ENCODE measurements at regions not wholly inside any gene's neighbourhood (a gene's known extent, or its start where the extent isn't known, plus 50 kb on each side); places are given as distances from the start of the nearest gene placed in this dataset.

DNA sequence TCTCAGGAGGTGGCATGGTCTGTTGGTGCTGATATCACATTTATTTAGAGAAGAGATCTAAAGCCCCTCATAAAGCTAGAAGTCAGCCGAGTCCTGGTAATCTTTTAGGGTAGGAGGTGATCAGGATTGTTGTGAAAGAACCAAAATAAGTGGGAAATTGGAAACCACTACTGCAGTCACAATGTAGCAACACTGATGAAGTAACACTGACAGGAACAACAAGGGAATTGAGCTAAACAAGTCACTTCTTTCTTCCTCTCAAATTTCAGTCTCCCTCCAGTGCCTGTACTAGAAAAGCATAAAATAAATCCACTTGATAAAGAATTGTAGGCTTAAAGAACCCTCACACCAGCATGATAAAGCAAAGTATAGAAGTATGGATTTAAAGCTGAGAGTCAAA is 1509.0 kb downstream of the GRIK2 start:
- DNase-seq (ENCODE audit: extremely low spot score, unreplicated experiment) = no peak
- H3K9me3 Mint-ChIP-seq = no peaks in the 10 kb centered on the region
- no peaks in the 10 kb centered on the region for H3K4me1 Mint-ChIP-seq (ENCODE audit: unreplicated experiment)
- H3K27me3 Mint-ChIP-seq = no peaks in the 10 kb centered on the region
- TF ChIP-seq, protein P1, sequence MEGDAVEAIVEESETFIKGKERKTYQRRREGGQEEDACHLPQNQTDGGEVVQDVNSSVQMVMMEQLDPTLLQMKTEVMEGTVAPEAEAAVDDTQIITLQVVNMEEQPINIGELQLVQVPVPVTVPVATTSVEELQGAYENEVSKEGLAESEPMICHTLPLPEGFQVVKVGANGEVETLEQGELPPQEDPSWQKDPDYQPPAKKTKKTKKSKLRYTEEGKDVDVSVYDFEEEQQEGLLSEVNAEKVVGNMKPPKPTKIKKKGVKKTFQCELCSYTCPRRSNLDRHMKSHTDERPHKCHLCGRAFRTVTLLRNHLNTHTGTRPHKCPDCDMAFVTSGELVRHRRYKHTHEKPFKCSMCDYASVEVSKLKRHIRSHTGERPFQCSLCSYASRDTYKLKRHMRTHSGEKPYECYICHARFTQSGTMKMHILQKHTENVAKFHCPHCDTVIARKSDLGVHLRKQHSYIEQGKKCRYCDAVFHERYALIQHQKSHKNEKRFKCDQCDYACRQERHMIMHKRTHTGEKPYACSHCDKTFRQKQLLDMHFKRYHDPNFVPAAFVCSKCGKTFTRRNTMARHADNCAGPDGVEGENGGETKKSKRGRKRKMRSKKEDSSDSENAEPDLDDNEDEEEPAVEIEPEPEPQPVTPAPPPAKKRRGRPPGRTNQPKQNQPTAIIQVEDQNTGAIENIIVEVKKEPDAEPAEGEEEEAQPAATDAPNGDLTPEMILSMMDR (conservative IDR thresholded peaks at IDR 0.05) = no peak
- H3K36me3 Mint-ChIP-seq = no peaks in the 10 kb centered on the region
- no peak overlapping the region for H3K4me3 Mint-ChIP-seq
- no peak overlapping the region for H3K27ac Mint-ChIP-seq

DNA sequence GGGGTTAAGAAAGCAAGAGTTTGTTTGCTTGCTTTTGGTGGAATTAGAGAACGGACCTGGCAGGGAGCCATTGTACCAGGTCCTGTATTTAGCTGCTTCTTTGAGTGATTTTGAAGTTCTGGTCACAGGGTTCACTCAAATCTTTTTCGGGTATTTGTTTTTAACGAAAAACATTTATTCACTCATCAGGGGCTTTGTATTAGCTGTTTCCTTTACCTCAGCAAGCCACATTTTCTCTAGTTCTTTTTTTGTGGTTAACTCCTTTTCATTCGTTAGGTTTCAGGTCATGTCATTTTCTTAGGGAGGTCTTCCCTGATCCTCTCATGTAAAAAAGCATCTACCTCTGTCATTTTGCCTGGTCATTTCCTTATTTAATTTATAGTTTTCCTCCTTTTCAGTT is 1502.2 kb downstream of the GRIK2 start:
- H3K4me3 Mint-ChIP-seq = no peak overlapping the region
- no peak overlapping the region for H3K27ac Mint-ChIP-seq
- H3K27me3 Mint-ChIP-seq = peaks cover 8% of the 10 kb centered on the region
- H3K4me1 Mint-ChIP-seq (ENCODE audit: unreplicated experiment) = no peaks in the 10 kb centered on the region
- no peaks in the 10 kb centered on the region for H3K36me3 Mint-ChIP-seq
- TF ChIP-seq, protein P1 (conservative IDR thresholded peaks at IDR 0.05) = no peak
- DNase-seq (ENCODE audit: extremely low spot score, unreplicated experiment) = no peak
- peaks cover 5% of the 10 kb centered on the region for H3K9me3 Mint-ChIP-seq

DNA sequence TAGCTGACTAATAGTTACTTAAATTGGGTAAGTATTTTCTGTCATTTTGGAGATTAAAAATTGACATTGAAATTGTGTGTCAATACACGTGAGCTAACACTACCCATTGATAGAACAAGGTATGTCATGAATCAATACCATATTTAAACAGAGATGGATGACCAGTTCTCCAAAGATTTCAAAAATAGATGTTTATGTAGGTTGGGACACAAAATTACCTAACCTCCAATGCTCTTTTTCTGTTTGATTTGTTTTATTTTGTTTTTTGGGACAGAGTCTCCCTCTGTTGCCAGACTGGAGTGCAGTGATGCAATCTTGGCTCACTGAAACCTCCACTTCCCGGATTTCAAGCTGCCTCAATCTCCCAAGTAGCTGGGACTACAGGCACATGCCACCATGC is 1491.7 kb downstream of the GRIK2 start:
- no peak for DNase-seq (ENCODE audit: extremely low spot score, unreplicated experiment)
- Mint-ChIP-seq H3K27me3 (no peaks in the 10 kb centered on the region), H3K27ac (no peak overlapping the region), H3K9me3 (no peaks in the 10 kb centered on the region), H3K4me1 (ENCODE audit: unreplicated experiment) (no peaks in the 10 kb centered on the region), H3K36me3 (no peaks in the 10 kb centered on the region), H3K4me3 (no peak overlapping the region)
- TF ChIP-seq, protein P1 (conservative IDR thresholded peaks at IDR 0.05) = no peak

DNA sequence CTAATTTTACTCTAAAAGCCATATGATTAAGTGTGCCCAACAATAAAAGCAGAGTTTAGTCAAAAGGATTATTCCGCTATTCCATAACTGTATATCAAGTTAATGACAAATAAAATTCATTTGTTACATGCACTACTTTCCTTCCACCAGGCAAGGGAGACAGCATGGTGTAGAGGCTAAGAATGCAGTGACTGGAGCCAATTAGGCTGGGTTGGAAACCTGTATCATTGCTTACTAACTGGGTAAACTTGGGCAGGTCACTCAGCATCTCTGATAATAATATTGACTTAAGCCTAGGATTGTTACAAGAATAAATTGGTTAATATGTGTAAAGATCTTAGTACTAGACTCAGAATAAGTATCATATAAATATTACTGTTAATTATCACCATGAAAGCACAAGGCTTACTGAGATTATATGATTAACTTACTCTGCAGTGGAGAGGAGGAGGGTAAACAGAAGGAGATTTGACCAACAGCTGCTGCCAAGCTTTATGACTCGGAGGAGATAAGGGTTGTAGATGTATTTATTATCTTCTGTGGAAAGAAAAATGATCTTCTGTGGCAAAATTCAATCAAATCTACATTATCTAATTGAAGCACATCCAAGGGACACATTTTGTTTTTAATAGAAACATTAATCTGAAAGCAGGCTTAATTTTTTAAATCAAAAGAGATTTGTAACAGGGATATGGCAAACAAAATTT is 1459.9 kb downstream of the GRIK2 start:
- no peak for DNase-seq (ENCODE audit: extremely low spot score, unreplicated experiment)
- TF ChIP-seq, protein P1 (conservative IDR thresholded peaks at IDR 0.05) = no peak
- no peaks in the 10 kb centered on the region for H3K27me3 Mint-ChIP-seq
- H3K9me3 Mint-ChIP-seq = no peaks in the 10 kb centered on the region
- H3K4me1 Mint-ChIP-seq (ENCODE audit: unreplicated experiment) = peaks cover 4% of the 10 kb centered on the region
- H3K4me3 Mint-ChIP-seq = no peak overlapping the region
- no peak overlapping the region for H3K27ac Mint-ChIP-seq
- no peaks in the 10 kb centered on the region for H3K36me3 Mint-ChIP-seq

DNA sequence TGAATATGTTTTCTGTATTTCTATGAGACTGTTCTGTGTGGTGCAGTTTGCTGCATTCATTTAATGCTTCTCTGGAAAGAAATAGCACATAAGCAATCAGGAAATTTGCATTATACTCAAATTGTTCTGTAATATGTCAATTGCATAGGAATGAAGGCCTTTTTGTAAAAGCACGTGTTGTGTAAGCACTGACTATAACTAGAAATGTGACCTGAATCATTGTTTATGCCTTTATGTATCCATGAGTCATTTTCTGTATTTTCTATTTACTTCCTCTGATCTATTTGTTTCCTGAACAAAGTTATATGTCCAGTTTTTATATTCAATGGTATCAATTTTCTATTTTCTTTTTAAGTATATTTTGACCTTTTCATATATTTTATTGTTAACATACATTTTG is 1455.3 kb downstream of the GRIK2 start:
- TF ChIP-seq, protein P1 (conservative IDR thresholded peaks at IDR 0.05) = no peak
- H3K36me3 Mint-ChIP-seq = no peaks in the 10 kb centered on the region
- H3K4me1 Mint-ChIP-seq (ENCODE audit: unreplicated experiment) = peaks cover 4% of the 10 kb centered on the region
- H3K27me3 Mint-ChIP-seq = no peaks in the 10 kb centered on the region
- H3K4me3 Mint-ChIP-seq = no peak overlapping the region
- no peak for DNase-seq (ENCODE audit: extremely low spot score, unreplicated experiment)
- H3K9me3 Mint-ChIP-seq = no peaks in the 10 kb centered on the region
- no peak overlapping the region for H3K27ac Mint-ChIP-seq

Measured in type B pancreatic cell (in vitro differentiated cells).